PC-3 (cell line): ENCODE measurements at regions not wholly inside any gene's neighbourhood (a gene's known extent, or its start where the extent isn't known, plus 50 kb on each side); places are given as distances from the start of the nearest gene placed in this dataset.

ENCODE experiments used
- EZH2 ChIP-seq: fragments of 300-600 bp; sonication (generic); IDR thresholded peaks from one replicate; pipeline ENCODE4 v1.6.1; 2017; ENCODE audit warnings: antibody characterized with exemption, mild to moderate bottlenecking, low read length; ENCODE audit not compliant: unreplicated experiment
- TF ChIP-seq, protein P1 (sequence below): fragments of 300-600 bp; sonication (generic); conservative IDR thresholded peaks from 2 replicates; pipeline ENCODE4 v1.5.1; 2017; ENCODE audit warnings: antibody characterized with exemption, low read depth, mild to moderate bottlenecking, low read length

- TF ChIP-seq, protein P1, sequence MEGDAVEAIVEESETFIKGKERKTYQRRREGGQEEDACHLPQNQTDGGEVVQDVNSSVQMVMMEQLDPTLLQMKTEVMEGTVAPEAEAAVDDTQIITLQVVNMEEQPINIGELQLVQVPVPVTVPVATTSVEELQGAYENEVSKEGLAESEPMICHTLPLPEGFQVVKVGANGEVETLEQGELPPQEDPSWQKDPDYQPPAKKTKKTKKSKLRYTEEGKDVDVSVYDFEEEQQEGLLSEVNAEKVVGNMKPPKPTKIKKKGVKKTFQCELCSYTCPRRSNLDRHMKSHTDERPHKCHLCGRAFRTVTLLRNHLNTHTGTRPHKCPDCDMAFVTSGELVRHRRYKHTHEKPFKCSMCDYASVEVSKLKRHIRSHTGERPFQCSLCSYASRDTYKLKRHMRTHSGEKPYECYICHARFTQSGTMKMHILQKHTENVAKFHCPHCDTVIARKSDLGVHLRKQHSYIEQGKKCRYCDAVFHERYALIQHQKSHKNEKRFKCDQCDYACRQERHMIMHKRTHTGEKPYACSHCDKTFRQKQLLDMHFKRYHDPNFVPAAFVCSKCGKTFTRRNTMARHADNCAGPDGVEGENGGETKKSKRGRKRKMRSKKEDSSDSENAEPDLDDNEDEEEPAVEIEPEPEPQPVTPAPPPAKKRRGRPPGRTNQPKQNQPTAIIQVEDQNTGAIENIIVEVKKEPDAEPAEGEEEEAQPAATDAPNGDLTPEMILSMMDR, result no peak
- no peak for TF ChIP-seq EZH2
These were observed 919.6 kb upstream of the SEMA6A start for GRCh38 chr5:117494188-117494587.
